H1 (cell line): ENCODE measurements at regions not wholly inside any gene's neighbourhood (a gene's known extent, or its start where the extent isn't known, plus 50 kb on each side); places are given as distances from the start of the nearest gene placed in this dataset.

Experiments used
- CTCF ChIA-PET: fragments of 300-600 bp; sonication (Branson Sonifier 250); formaldehyde crosslinking; loops from one replicate; lab custom pipeline; 2021; ENCODE audit not compliant: partially characterized antibody; lab: Charles Lee
- POLR2A ChIA-PET: fragments of 300-600 bp; sonication (Branson Sonifier 250); formaldehyde crosslinking; loops from one replicate; lab custom pipeline; 2021; ENCODE audit warnings: inconsistent platforms; ENCODE audit not compliant: partially characterized antibody; lab: Charles Lee
- DNase-seq, 2 experiments: peaks; one replicate each; pipeline versions ENCODE4 v3.0.0 to v3.0.0-alpha.2; 2010 to 2022; ENCODE audit warnings: low spot score in 2 of 2, low read depth in 1 of 2, mixed read lengths in 1 of 2
- FAIRE-seq: peaks from 2 replicates; lab custom pipeline; 2011; peaks lifted over from hg19 to GRCh38; lab: Jason Lieb, UNC
- H2AFZ ChIP-seq: 2 replicates; pipeline ENCODE4 v1.8.1; 2012; ENCODE audit warnings: low read length, inconsistent platforms
- H2AK5ac ChIP-seq: 2 replicates; pipeline ENCODE4 v1.6.1; 2013; ENCODE audit warnings: low read depth, low read length
- H2BK120ac ChIP-seq: replicated peaks from 2 replicates; pipeline ENCODE3; 2013; ENCODE audit warnings: low read depth, low read length, inconsistent platforms
- H2BK12ac ChIP-seq: 2 replicates; pipeline ENCODE4 v1.6.1; 2013; ENCODE audit warnings: low read depth, low read length
- H2BK15ac ChIP-seq: 2 replicates; pipeline ENCODE4 v1.6.1; 2013; ENCODE audit warnings: low read length
- H2BK20ac ChIP-seq: 2 replicates; pipeline ENCODE4 v1.6.1; 2013; ENCODE audit warnings: low read length
- H2BK5ac ChIP-seq: 2 replicates; pipeline ENCODE4 v1.6.1; 2013; ENCODE audit warnings: low read depth, low read length
- H3K14ac ChIP-seq: 2 replicates; pipeline ENCODE4 v1.6.1; 2013; ENCODE audit warnings: inconsistent platforms; ENCODE audit not compliant: insufficient read length
- H3K18ac ChIP-seq: 2 replicates; pipeline ENCODE4 v1.6.1; 2013; ENCODE audit warnings: low read length; ENCODE audit errors: extremely low read depth
- H3K23ac ChIP-seq: 2 replicates; pipeline ENCODE4 v1.6.1; 2013; ENCODE audit warnings: inconsistent platforms; ENCODE audit not compliant: insufficient read length
- H3K23me2 ChIP-seq: 2 replicates; pipeline ENCODE4 v1.6.1; 2013; ENCODE audit warnings: low read depth, low read length
- H3K27ac ChIP-seq: 2 replicates; pipeline ENCODE4 v1.6.1; 2011; ENCODE audit warnings: low read depth, low read length, inconsistent platforms
- H3K27me3 ChIP-seq, 4 experiments: replicated peaks in 1 of 4; 1 replicate in 1 of 4; 2 replicates in 3 of 4; pipeline versions ENCODE4 v1.6.1 to v1.8.1; 2011 to 2013; ENCODE audit warnings: low read length in 3 of 4, mild to moderate bottlenecking in 3 of 4, inconsistent platforms in 2 of 4, mixed read lengths in 2 of 4, moderate library complexity in 1 of 4; ENCODE audit not compliant: control insufficient read depth in 3 of 4, insufficient read depth in 3 of 4; ENCODE audit errors: extremely low read depth in 1 of 4
- H3K36me3 ChIP-seq, 4 experiments: 2 replicates each; pipeline versions ENCODE4 v1.6.1 to v1.8.1; 2011 to 2013; ENCODE audit warnings: mild to moderate bottlenecking in 4 of 4, low read length in 3 of 4, moderate library complexity in 2 of 4, control low read depth in 1 of 4, inconsistent platforms in 1 of 4; ENCODE audit not compliant: insufficient read depth in 4 of 4, control insufficient read depth in 2 of 4
- H3K4ac ChIP-seq: replicated peaks from 2 replicates; pipeline ENCODE3; 2013; ENCODE audit warnings: low read length, low read depth, mixed read lengths, inconsistent platforms; ENCODE audit not compliant: insufficient read length
- H3K4me1 ChIP-seq, 4 experiments: replicated peaks in 1 of 4; 1 replicate in 1 of 4; 2 replicates in 3 of 4; pipeline versions ENCODE4 v1.6.1 to v1.8.1; 2011 to 2013; ENCODE audit warnings: low read length in 3 of 4, inconsistent platforms in 2 of 4, mixed read lengths in 1 of 4; ENCODE audit not compliant: insufficient read depth in 4 of 4, control insufficient read depth in 3 of 4
- H3K4me2 ChIP-seq, 2 experiments: 2 replicates each; pipeline versions ENCODE4 v1.6.1 to v1.8.1; 2011 to 2013; ENCODE audit warnings: low read depth in 2 of 2, low read length in 2 of 2, control low read depth in 1 of 2, inconsistent platforms in 1 of 2, mild to moderate bottlenecking in 1 of 2; ENCODE audit not compliant: insufficient read depth in 1 of 2
- H3K4me3 ChIP-seq, 4 experiments: fragments of 200-600, 300-600 bp in 1 of 4; sonication (generic), shearing (Covaris generic), sonication (Bioruptor Twin) in 1 of 4; 2 replicates each; pipeline versions ENCODE4 v1.5.1 to v1.8.1; 2011 to 2016; ENCODE audit warnings: low read length in 4 of 4, low read depth in 3 of 4, control low read depth in 2 of 4, inconsistent platforms in 2 of 4, mild to moderate bottlenecking in 2 of 4, mixed read lengths in 1 of 4, moderate library complexity in 1 of 4; ENCODE audit not compliant: insufficient read depth in 2 of 4; ENCODE audit errors: extremely low read depth in 1 of 4
- H3K56ac ChIP-seq: replicated peaks from 2 replicates; pipeline ENCODE3; 2013; ENCODE audit warnings: low read depth, mild to moderate bottlenecking, mixed read lengths, low read length, inconsistent platforms; ENCODE audit not compliant: insufficient read length
- H3K79me1 ChIP-seq: 2 replicates; pipeline ENCODE4 v1.6.1; 2013; ENCODE audit warnings: low read depth, low read length, control low read depth
- H3K79me2 ChIP-seq, 2 experiments: 2 replicates each; pipeline versions ENCODE4 v1.6.1 to v1.8.1; 2012 to 2013; ENCODE audit warnings: low read length in 2 of 2, mild to moderate bottlenecking in 2 of 2, inconsistent platforms in 1 of 2; ENCODE audit not compliant: insufficient read depth in 2 of 2, control insufficient read depth in 1 of 2
- H3K9ac ChIP-seq, 4 experiments: replicated peaks in 1 of 4; 1 replicate in 1 of 4; 2 replicates in 3 of 4; pipeline versions ENCODE4 v1.6.1 to v1.8.1; 2011 to 2013; ENCODE audit warnings: low read depth in 3 of 4, low read length in 3 of 4, control low read depth in 2 of 4, mild to moderate bottlenecking in 2 of 4, moderate library complexity in 2 of 4, inconsistent platforms in 1 of 4; ENCODE audit errors: extremely low read depth in 1 of 4
- H3K9me3 ChIP-seq, 2 experiments: 2 replicates each; pipeline versions ENCODE4 v1.6.1 to v1.8.1; 2012 to 2013; ENCODE audit warnings: mild to moderate bottlenecking in 2 of 2, moderate library complexity in 2 of 2, control low read depth in 1 of 2, inconsistent platforms in 1 of 2, low read depth in 1 of 2, low read length in 1 of 2, mixed read lengths in 1 of 2; ENCODE audit not compliant: insufficient read depth in 2 of 2
- H4K20me1 ChIP-seq, 2 experiments: replicated peaks in 1 of 2; 2 replicates each; pipeline versions ENCODE3 to v1.8.1; 2011 to 2013; ENCODE audit warnings: inconsistent platforms in 2 of 2, low read length in 2 of 2, mild to moderate bottlenecking in 1 of 2; ENCODE audit not compliant: insufficient read depth in 2 of 2, control insufficient read depth in 1 of 2
- H4K5ac ChIP-seq: 2 replicates; pipeline ENCODE4 v1.6.1; 2013; ENCODE audit warnings: low read length, low read depth, mixed read lengths, inconsistent platforms; ENCODE audit not compliant: insufficient read length
- H4K8ac ChIP-seq: 2 replicates; pipeline ENCODE4 v1.8.0; 2013; ENCODE audit warnings: mild to moderate bottlenecking, moderate library complexity, low read length, inconsistent platforms; ENCODE audit not compliant: insufficient read depth; ENCODE audit errors: extremely low read depth
- H4K91ac ChIP-seq: replicated peaks from 2 replicates; pipeline ENCODE3; 2013; ENCODE audit warnings: low read length, mixed read lengths, inconsistent platforms; ENCODE audit not compliant: insufficient read length
- ASH2L ChIP-seq: fragments of 200-600, 300-600 bp; sonication (generic); IDR thresholded peaks from one replicate; pipeline ENCODE4 v1.7.1; 2017; ENCODE audit warnings: low read length
- FOSL1 ChIP-seq: IDR thresholded peaks from 2 replicates; pipeline ENCODE4 v1.6.1; 2011; ENCODE audit warnings: mild to moderate bottlenecking, low read depth, low read length, moderate library complexity; ENCODE audit not compliant: insufficient read depth
- KDM4A ChIP-seq: IDR thresholded peaks from one replicate; pipeline ENCODE4 v1.7.1; 2012; ENCODE audit warnings: low read depth, mild to moderate bottlenecking, moderate library complexity, low read length, inconsistent platforms; ENCODE audit not compliant: severe bottlenecking
- POLR2A ChIP-seq, 2 experiments: IDR thresholded peaks; 1 replicate in 1 of 2; 2 replicates in 1 of 2; pipeline ENCODE4 v1.6.1; 2011; ENCODE audit warnings: low read depth in 2 of 2, low read length in 2 of 2, mild to moderate bottlenecking in 2 of 2; ENCODE audit errors: control extremely low read depth in 1 of 2
- YY1 ChIP-seq: IDR thresholded peaks from 2 replicates; pipeline ENCODE4 v1.6.1; 2011; ENCODE audit warnings: low read depth, mild to moderate bottlenecking, low read length
- WGBS, 2 experiments: shearing (Covaris generic) in 1 of 2; methylation state at CpG; one replicate each; pipeline versions ENCODE4 v1.1.6 to v1.1.7; 2013 to 2015; ENCODE audit warnings: low lambda C conversion rate in 2 of 2, mixed read lengths in 2 of 2, inconsistent platforms in 1 of 2, low coverage in 1 of 2, missing lambda C conversion rate in 1 of 2; ENCODE audit not compliant: insufficient replicate concordance in 2 of 2, insufficient coverage in 1 of 2, insufficient read length in 1 of 2; ENCODE audit errors: extremely low coverage in 1 of 2, missing lambda C conversion rate in 1 of 2; 5-methylcytosine and 5-hydroxymethylcytosine counted together
- TF ChIP-seq, protein P1 (sequence below), 3 experiments: IDR thresholded peaks; 1 replicate in 2 of 3; 2 replicates in 1 of 3; pipeline versions ENCODE4 v1.5.1 to v1.6.1; 2011; ENCODE audit warnings: low read length in 3 of 3, mild to moderate bottlenecking in 3 of 3, inconsistent platforms in 2 of 3, low read depth in 1 of 3, moderate library complexity in 1 of 3; ENCODE audit not compliant: insufficient read depth in 1 of 3; ENCODE audit errors: control extremely low read depth in 1 of 3
- TF ChIP-seq, protein P2 (sequence below): IDR thresholded peaks from 2 replicates; pipeline ENCODE4 v1.6.1; 2012; ENCODE audit warnings: inconsistent platforms

DNA sequence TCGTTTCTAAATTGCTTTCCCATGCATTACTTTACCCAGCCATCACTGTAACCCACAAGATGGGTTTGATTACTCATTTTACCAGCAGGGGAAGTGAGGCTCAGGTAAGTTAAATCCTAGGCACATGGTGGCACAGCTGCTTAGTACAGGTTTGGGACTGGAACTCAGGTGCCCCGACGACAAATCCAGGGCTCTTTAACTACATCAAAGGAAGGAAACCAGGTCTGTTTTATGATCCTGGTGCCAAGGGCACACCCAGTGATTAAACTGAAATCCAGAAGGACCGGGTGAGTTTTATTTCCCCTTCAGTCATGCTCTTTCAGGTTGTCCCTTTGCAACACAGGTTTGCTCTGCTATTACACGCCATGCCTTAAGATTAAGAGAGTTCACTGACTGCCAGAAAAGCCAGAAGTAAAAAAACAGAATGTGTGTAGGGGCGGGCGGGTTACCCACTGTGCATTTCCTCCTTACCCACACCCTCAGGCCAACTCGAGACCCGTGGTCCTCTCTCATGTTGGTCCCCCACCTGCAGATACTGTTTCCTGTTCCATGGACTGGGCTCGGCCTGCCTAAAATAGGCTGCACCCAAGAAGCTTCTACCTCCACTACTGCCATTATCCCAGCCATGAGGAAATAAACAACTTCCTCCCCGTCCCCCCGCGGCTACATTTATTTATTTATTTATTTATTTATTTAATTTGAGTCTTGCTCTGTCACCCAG, 55.1 kb upstream of the KDM7A start:
- H2BK5ac ChIP-seq, result peak overlapping the region; percentile 1; the same call in 1 of the 2 replicates
- H3K9me3 ChIP-seq, result no peaks in the 10 kb centered on the region
- no peak overlapping the region for H2BK20ac ChIP-seq
- peaks cover 5 to 9% (median 6%) of the 10 kb centered on the region in 4 experiments; a peak in 6 of 7 replicates for H3K4me1 ChIP-seq
- no peaks in the 10 kb centered on the region for H3K79me2 ChIP-seq
- DNase-seq, result peak in 1 of 2 experiments; percentile 56
- peak overlapping the region; percentile 48 to 71 (median 68); a peak in 7 of 8 replicates for H3K4me3 ChIP-seq
- H3K9ac ChIP-seq, result peak overlapping the region in 1 of 4 experiments; percentile 47; a peak in 3 of 7 replicates
- H3K4me2 ChIP-seq, result peak overlapping the region; percentile 72 to 87
- no peak overlapping the region for H4K5ac ChIP-seq
- no peaks in the 10 kb centered on the region for H3K36me3 ChIP-seq
- H2BK12ac ChIP-seq, result peak overlapping the region; percentile 61; the same call in 1 of the 2 replicates
- no peak overlapping the region for H2AK5ac ChIP-seq
- TF ChIP-seq, protein P1, sequence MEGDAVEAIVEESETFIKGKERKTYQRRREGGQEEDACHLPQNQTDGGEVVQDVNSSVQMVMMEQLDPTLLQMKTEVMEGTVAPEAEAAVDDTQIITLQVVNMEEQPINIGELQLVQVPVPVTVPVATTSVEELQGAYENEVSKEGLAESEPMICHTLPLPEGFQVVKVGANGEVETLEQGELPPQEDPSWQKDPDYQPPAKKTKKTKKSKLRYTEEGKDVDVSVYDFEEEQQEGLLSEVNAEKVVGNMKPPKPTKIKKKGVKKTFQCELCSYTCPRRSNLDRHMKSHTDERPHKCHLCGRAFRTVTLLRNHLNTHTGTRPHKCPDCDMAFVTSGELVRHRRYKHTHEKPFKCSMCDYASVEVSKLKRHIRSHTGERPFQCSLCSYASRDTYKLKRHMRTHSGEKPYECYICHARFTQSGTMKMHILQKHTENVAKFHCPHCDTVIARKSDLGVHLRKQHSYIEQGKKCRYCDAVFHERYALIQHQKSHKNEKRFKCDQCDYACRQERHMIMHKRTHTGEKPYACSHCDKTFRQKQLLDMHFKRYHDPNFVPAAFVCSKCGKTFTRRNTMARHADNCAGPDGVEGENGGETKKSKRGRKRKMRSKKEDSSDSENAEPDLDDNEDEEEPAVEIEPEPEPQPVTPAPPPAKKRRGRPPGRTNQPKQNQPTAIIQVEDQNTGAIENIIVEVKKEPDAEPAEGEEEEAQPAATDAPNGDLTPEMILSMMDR (IDR thresholded peaks at IDR 0.05; ENCODE audit: control extremely low read depth in 1 of 3, insufficient read depth in 1 of 3, low read depth in 1 of 3, low read length in 3 of 3), result peak in 1 of 3 experiments; percentile 0; a peak in 1 of 4 replicates
- TF ChIP-seq, protein P2, sequence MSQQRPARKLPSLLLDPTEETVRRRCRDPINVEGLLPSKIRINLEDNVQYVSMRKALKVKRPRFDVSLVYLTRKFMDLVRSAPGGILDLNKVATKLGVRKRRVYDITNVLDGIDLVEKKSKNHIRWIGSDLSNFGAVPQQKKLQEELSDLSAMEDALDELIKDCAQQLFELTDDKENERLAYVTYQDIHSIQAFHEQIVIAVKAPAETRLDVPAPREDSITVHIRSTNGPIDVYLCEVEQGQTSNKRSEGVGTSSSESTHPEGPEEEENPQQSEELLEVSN, result peak; percentile 45; the same call in 1 of the 2 replicates
- TF ChIP-seq FOSL1 (no peak), YY1 (0 out of 2 replicates have a peak, but pooled peaks have one; percentile 10), ASH2L (peak; percentile 43), POLR2A (IDR thresholded peaks at IDR 0.05; ENCODE audit: control extremely low read depth in 1 of 2, low read depth in 2 of 2, low read length in 2 of 2) (no peak; a peak in 1 of 3 replicates), KDM4A (peak; percentile 5)
- H3K27me3 ChIP-seq, result peaks cover 0 to 8% (median 4%) of the 10 kb centered on the region in 4 experiments; a peak in 4 of 7 replicates
- H4K8ac ChIP-seq, result no peak overlapping the region
- no peak overlapping the region for H2BK15ac ChIP-seq
- 59% methylated on average over 13 of the region's 13 CpGs; no CpG with 5 or more reads in 1 of the 2 experiments for WGBS, 2 experiments
- FAIRE-seq, result no peak
- no peak overlapping the region; the same call in 1 of the 2 replicates for H3K27ac ChIP-seq
- H3K18ac ChIP-seq, result peak overlapping the region; percentile 26
- peak overlapping the region; percentile 98 for H2AFZ ChIP-seq
- H4K20me1 ChIP-seq, result no peaks in the 10 kb centered on the region
- ChIA-PET POLR2A (interaction anchor here (3.7 kb wide), 1 partner anchor 55 kb away, joined by 19 read pairs; the partner anchor contains the start of gene KDM7A), CTCF (interaction anchor here (0.9 kb wide), 1 partner anchor 12 kb away, joined by 4 read pairs; no protein-coding TSS in a partner anchor)
- peak overlapping the region; percentile 22 for H4K91ac ChIP-seq
- H3K23ac ChIP-seq, result no peak overlapping the region
- H3K23me2 ChIP-seq, result peaks cover 16% of the 10 kb centered on the region; the same call in 1 of the 2 replicates
- no peaks in the 10 kb centered on the region for H3K79me1 ChIP-seq
- no peak overlapping the region for H3K14ac ChIP-seq
- H2BK120ac ChIP-seq, result no peak overlapping the region
- H3K4ac ChIP-seq, result no peak overlapping the region
- H3K56ac ChIP-seq, result no peak overlapping the region
